GM12878 (cell line): ENCODE measurements at regions not wholly inside any gene's neighbourhood (a gene's known extent, or its start where the extent isn't known, plus 50 kb on each side); places are given as distances from the start of the nearest gene placed in this dataset.

Experiments used
- RELA ChIP-seq: fragments of 450-650 bp; IDR thresholded peaks from 2 replicates; pipeline ENCODE4 v1.8.0; 2014; ENCODE audit warnings: borderline replicate concordance; ENCODE audit not compliant: partially characterized antibody
- TF ChIP-seq, protein P1 (sequence below): fragments of 450-650 bp; IDR thresholded peaks from 2 replicates; pipeline ENCODE4 v1.6.1; 2016; ENCODE audit warnings: mild to moderate bottlenecking
- TF ChIP-seq, protein P2 (sequence below): fragments of 450-650 bp; IDR thresholded peaks from 2 replicates; pipeline ENCODE4 v1.6.1; 2017; ENCODE audit warnings: mild to moderate bottlenecking, low read depth, inconsistent platforms; ENCODE audit not compliant: poor library complexity, severe bottlenecking

DNA sequence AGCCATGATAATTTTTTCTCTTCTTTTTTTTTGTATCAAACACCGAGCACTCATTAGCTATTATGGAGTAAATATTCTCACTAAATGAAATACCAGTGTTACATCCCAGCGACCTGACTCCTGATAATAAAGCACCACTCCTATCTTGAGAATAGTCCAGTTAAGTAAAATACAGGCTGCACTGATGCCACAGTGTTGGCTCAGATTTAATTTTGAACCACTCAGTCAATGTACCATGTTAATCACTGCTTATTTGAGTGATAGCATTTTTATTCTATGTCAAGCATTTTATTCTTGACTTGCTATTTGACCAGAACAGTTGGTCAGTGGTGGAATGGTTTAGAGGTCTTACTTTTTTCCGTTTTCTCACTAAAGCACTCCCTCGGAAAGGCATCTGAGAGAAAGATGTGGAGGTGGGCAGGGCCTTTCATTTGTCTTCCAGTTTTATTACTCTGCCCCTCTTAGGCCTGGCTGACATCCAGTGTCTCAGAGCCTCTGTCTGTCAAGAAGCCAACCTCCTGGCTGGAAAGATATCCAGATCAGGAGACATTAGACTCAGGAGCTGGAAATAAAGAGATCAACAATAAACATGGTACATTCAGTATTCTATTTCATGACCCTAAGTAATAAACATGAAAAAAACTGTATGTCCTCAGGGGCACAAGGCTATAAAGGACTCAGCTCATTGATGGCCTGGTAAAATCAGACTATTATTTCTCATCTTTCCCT, 457.8 kb downstream of the EPM2A start:
- TF ChIP-seq, protein P1, sequence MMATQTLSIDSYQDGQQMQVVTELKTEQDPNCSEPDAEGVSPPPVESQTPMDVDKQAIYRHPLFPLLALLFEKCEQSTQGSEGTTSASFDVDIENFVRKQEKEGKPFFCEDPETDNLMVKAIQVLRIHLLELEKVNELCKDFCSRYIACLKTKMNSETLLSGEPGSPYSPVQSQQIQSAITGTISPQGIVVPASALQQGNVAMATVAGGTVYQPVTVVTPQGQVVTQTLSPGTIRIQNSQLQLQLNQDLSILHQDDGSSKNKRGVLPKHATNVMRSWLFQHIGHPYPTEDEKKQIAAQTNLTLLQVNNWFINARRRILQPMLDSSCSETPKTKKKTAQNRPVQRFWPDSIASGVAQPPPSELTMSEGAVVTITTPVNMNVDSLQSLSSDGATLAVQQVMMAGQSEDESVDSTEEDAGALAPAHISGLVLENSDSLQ = no peak
- no peak for TF ChIP-seq RELA
- TF ChIP-seq, protein P2, sequence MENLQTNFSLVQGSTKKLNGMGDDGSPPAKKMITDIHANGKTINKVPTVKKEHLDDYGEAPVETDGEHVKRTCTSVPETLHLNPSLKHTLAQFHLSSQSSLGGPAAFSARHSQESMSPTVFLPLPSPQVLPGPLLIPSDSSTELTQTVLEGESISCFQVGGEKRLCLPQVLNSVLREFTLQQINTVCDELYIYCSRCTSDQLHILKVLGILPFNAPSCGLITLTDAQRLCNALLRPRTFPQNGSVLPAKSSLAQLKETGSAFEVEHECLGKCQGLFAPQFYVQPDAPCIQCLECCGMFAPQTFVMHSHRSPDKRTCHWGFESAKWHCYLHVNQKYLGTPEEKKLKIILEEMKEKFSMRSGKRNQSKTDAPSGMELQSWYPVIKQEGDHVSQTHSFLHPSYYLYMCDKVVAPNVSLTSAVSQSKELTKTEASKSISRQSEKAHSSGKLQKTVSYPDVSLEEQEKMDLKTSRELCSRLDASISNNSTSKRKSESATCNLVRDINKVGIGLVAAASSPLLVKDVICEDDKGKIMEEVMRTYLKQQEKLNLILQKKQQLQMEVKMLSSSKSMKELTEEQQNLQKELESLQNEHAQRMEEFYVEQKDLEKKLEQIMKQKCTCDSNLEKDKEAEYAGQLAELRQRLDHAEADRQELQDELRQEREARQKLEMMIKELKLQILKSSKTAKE = no peak
